Duodenal mucosa (tissue), 2 donors: ENCODE measurements at regions not wholly inside any gene's neighbourhood (a gene's known extent, or its start where the extent isn't known, plus 50 kb on each side); places are given as distances from the start of the nearest gene placed in this dataset.

Source experiments
- H3K27ac ChIP-seq: one replicate; pipeline ENCODE4 v1.7.0; 2013; ENCODE audit warnings: low read depth, low read length
- H3K27me3 ChIP-seq, 2 donors: one replicate each; pipeline ENCODE4 v1.7.0; 2013; ENCODE audit warnings: low read length in 2 of 2, control low read depth in 1 of 2; ENCODE audit not compliant: insufficient read depth in 2 of 2, control insufficient read depth in 1 of 2
- H3K36me3 ChIP-seq, 2 donors: one replicate each; pipeline ENCODE4 v1.7.0; 2013; ENCODE audit warnings: low read length in 2 of 2, control low read depth in 1 of 2; ENCODE audit not compliant: insufficient read depth in 2 of 2, control insufficient read depth in 1 of 2
- H3K4me1 ChIP-seq, 2 donors: one replicate each; pipeline ENCODE4 v1.7.0; 2013; ENCODE audit warnings: low read length in 2 of 2, control low read depth in 1 of 2; ENCODE audit not compliant: insufficient read depth in 2 of 2, control insufficient read depth in 1 of 2
- H3K4me3 ChIP-seq, 2 donors: one replicate each; pipeline ENCODE4 v1.7.0; 2013; ENCODE audit warnings: low read length in 2 of 2, low read depth in 1 of 2
- H3K9ac ChIP-seq, 2 donors: one replicate each; pipeline ENCODE4 v1.7.0; 2013; ENCODE audit warnings: low read length in 2 of 2, low read depth in 1 of 2
- H3K9me3 ChIP-seq, 2 donors: one replicate each; pipeline ENCODE4 v1.7.0; 2013; ENCODE audit warnings: low read length in 2 of 2, control low read depth in 1 of 2; ENCODE audit not compliant: control insufficient read depth in 1 of 2

DNA sequence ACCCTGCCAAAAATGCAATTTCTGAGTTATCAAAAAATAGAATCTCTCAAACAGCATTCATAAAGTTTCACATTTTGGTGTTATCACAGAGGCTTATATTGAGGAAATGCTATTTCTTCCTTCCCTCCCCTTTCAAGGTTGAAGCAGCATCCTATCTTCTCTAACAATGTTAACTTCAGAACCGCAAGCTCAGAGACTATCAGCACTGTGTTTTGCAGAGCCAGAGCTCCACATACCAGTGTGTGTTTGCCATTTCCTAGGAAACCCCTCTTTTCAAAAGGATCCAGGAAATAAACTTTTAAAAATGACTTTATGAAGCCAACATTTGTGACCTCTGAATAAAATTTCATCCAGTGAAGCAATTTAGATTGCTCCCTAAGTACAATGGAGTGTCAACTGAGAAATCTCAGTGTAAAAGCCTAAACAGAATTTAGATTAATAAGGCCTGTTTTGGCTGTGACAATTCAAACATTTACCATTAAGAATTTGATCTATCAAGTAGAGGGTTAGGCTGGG lies 332.6 kb downstream of the NOVA1 start:
- Histone ChIP-seq H3K4me1 (no peaks in the 10 kb centered on the region), H3K27ac (no peak overlapping the region)

DNA sequence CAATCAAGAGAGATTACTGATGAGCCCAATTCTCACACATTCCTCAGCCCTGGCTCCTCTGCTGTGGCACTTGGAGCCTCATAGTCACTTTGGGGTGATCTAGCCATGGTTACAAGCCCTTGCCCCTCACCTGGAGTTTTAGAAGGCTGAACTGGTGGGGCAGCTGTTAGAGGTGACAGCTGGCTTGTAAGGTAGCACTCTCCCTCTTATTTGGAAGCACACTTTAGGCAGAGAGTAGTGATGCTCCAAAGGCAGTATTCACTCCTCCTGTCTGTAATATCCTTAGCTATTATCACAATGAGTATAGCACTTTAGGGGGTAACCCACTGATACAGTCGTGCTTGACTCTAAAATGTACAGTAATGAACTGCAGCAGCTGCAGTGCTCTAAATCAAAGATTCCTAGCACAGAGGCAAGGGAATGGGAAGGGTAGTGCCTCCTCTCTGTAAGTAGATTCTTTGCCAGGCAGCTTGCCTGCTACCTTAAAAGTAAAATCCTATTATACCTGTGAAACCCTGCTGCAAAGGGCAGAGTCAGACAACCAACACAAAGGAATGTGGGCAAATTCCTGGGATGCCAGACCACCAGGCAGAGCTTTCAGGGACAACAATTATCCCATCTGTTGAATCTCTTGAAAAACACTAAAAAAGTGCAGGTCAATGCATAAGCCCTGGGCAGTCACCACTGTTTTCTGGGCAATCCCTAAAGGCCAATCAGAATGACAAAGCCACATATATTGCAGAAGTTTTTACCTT lies 336.3 kb downstream of the NOVA1 start:
- no peak overlapping the region for H3K27ac ChIP-seq
- no peaks in the 10 kb centered on the region for H3K27me3 ChIP-seq
- no peak overlapping the region for H3K9ac ChIP-seq
- no peaks in the 10 kb centered on the region for H3K36me3 ChIP-seq
- no peaks in the 10 kb centered on the region for H3K9me3 ChIP-seq
- H3K4me1 ChIP-seq: no peaks in the 10 kb centered on the region
- H3K4me3 ChIP-seq: no peak overlapping the region

More for the DNA sequence above, 332.6 kb downstream of the NOVA1 start:
- Histone ChIP-seq H3K9ac (no peak overlapping the region), H3K9me3 (no peaks in the 10 kb centered on the region), H3K4me3 (no peak overlapping the region), H3K36me3 (no peaks in the 10 kb centered on the region), H3K27me3 (no peaks in the 10 kb centered on the region)

DNA sequence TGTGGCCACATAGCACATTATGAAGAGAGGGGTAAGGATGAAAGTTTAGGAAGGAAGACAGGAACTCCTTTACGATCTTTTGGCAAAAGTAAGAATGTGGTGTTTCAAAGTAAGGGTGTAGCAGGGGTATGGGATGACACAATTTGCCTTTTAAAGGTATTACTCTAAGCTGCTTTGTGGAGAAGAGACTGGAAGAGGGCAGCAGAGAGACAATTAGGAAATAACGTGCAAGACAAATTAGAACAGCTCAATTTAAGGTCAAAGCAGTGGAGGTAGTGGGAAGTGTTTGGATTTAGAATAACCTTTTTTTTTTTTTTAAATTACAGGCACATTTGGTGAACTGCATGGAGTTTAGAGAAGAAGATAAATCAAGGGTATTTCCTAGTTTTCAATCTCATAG lies 342.6 kb downstream of the NOVA1 start:
- H3K36me3 ChIP-seq: no peaks in the 10 kb centered on the region
- no peaks in the 10 kb centered on the region for H3K27me3 ChIP-seq
- no peaks in the 10 kb centered on the region for H3K9me3 ChIP-seq
- no peaks in the 10 kb centered on the region for H3K4me1 ChIP-seq
- no peak overlapping the region for H3K9ac ChIP-seq
- H3K4me3 ChIP-seq: no peak overlapping the region
- no peak overlapping the region for H3K27ac ChIP-seq

DNA sequence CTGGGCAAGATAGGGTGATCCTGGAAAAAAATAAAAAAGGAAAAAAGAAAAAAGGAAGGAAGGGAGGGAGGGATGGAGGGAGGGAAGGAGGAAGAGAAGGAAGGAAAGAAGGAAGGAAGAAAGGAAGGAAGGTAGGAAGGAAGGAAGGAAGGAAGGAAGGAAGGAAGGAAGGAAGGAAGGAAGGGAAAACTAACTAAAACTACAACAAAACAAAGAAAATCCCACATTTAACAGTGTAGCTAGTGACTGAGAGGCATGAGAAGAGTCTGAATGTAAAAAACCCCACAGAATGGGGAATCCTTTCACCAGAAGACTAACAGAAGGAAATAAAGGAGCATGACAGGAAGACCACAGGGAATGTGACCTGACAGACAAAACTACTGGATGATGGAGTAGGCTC lies 345.7 kb downstream of the NOVA1 start:
- Histone ChIP-seq H3K4me3 (no peak overlapping the region), H3K27me3 (no peaks in the 10 kb centered on the region), H3K9ac (no peak overlapping the region), H3K9me3 (no peaks in the 10 kb centered on the region), H3K36me3 (no peaks in the 10 kb centered on the region), H3K27ac (no peak overlapping the region), H3K4me1 (no peaks in the 10 kb centered on the region)

DNA sequence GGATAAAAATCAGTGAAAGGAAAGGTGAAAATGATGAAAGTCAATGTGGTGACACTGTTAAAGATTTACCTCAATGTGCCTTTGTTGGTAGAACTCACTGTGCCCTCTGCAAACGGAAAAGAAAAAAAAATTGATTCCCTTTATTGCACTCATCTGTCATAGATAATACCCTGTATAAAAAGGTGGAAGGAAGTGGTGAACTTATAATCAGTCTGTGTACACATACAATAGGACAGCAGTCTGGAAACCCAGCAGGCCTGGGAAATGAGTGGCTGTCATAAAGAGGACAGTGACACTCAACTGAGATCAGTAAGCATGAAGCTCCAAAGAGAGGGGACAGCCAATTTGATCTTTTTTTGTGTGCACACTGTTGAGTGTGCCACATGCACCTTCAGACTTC lies 364.7 kb downstream of the NOVA1 start:
- no peaks in the 10 kb centered on the region for H3K36me3 ChIP-seq
- H3K9ac ChIP-seq: no peak overlapping the region
- H3K4me3 ChIP-seq: no peak overlapping the region
- H3K27ac ChIP-seq: no peak overlapping the region
- no peaks in the 10 kb centered on the region for H3K9me3 ChIP-seq
- no peaks in the 10 kb centered on the region for H3K4me1 ChIP-seq
- H3K27me3 ChIP-seq: no peaks in the 10 kb centered on the region

DNA sequence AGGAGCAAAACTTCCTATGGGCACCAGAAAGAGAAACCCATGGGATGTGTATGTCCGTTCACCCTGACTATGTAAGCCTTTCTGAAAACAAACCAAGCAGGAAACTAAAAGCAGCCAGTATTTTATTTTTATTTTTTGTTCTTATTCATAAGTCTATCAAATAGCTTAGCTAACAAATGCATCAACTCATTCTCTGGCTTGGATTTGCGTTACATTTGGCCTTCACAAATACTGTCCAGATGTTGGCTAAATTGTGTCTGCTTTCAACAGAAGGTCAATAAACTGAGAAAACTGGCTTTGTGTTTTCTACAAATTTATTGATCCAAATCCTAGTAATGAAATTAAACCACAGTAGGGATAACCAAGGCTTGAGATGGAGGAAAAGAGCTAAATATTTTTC lies 379.0 kb downstream of the NOVA1 start:
- Histone ChIP-seq H3K4me1 (no peaks in the 10 kb centered on the region), H3K4me3 (no peak overlapping the region), H3K27ac (no peak overlapping the region)

DNA sequence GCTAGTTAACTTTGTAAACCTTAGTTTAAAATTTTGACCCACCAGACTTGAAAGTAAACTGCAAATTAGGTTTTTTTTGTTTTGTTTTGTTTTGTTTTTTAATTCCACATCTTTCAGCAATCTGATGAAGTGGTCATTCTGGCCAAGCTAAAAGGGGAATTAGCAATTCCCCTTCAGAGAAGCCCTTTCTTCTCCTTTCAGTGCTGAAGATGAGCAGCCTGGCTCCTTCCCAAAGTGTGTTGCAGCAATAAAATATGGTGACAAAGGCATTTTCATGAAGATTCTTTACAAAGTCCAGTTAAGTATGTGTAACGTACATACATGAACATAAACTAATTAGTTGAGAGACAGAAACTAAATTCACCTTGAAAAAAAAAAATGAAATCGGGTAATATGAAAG lies 380.1 kb downstream of the NOVA1 start:
- Histone ChIP-seq H3K27me3 (no peaks in the 10 kb centered on the region), H3K4me3 (no peak overlapping the region), H3K27ac (no peak overlapping the region), H3K9me3 (peaks cover 0 to 5% of the 10 kb centered on the region in 2 donors), H3K9ac (no peak overlapping the region), H3K36me3 (no peaks in the 10 kb centered on the region), H3K4me1 (no peaks in the 10 kb centered on the region)

More for the DNA sequence above, 379.0 kb downstream of the NOVA1 start:
- H3K9ac ChIP-seq: no peak overlapping the region
- H3K27me3 ChIP-seq: no peaks in the 10 kb centered on the region
- H3K9me3 ChIP-seq: peaks cover 0 to 5% of the 10 kb centered on the region in 2 donors
- no peaks in the 10 kb centered on the region for H3K36me3 ChIP-seq

DNA sequence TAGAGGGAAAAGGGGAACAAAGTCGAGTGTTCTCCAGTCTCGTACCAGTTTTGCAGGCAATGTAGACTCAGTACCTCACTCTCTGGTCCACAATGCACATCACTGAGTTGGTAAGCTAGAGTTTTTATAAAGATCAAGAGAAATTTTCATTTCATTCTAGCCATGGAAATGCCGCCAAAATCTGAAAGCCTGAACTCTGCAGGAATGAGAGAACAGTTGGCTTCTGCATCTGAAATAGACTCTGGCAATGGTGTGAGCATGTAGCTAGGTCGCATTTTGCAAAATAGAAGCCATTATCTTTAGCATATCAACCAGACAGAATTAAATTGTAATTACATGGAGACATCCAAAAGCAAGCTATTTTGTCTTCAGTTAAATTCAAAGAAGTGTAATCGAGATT lies 381.0 kb downstream of the NOVA1 start:
- no peak overlapping the region for H3K9ac ChIP-seq
- no peaks in the 10 kb centered on the region for H3K36me3 ChIP-seq

DNA sequence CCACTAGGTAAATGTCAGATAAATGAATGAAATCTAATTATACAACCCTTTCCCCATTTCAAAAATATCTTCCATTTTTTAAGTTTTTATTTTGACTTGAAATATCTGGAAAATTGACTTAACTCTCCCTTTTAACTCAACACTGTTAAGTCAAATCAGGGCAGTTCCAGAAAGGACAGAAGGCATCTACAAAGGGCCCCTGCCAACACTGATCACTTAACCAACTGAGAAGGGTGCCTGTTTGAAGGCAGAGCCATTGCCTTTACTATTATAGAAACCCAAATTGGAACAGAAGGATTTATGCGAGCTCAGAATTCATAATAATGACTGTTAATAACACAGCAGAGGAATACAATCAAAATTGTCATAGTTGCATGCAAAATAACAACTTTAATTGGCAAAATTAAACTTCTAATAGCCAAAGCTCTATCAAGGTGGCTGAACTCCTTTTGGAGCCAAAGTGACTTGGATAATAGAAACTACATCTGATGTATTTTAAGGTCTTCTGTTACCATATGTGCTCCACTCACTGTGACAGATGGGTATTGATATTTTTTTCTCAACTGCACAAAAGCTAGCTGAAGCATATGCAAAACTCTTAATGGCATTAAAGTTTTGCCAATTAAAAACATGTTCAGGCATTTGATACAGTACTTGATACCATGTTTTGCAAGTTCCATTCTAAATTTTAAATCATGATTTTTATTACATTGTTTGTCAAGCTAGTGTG lies 383.8 kb downstream of the NOVA1 start:
- Histone ChIP-seq H3K27ac (no peak overlapping the region), H3K27me3 (no peaks in the 10 kb centered on the region), H3K4me3 (no peak overlapping the region), H3K36me3 (no peaks in the 10 kb centered on the region), H3K9ac (no peak overlapping the region), H3K4me1 (no peaks in the 10 kb centered on the region), H3K9me3 (peaks cover 0 to 5% of the 10 kb centered on the region in 2 donors)

More for the DNA sequence above, 381.0 kb downstream of the NOVA1 start:
- Histone ChIP-seq H3K9me3 (peaks cover 0 to 5% of the 10 kb centered on the region in 2 donors), H3K27ac (no peak overlapping the region), H3K27me3 (no peaks in the 10 kb centered on the region), H3K4me3 (no peak overlapping the region), H3K4me1 (no peaks in the 10 kb centered on the region)

DNA sequence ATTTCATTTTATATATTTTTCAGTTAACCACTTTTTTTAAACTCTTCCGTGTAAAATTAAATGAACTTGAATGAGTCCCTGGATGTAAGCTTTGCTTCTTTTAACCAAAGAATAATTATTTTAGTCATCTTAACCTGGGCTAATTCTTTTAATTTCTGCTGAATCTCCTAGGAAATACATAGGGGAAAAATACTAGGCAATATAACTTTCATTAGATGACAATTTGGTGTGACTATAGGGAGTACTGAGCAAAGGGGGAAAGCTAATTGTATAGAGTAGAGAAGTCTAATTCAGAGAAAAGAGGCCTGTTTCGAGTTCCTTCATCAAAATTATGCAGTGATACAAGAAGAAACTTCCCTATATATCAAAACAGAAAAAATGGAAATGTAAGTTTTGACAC lies 388.1 kb downstream of the NOVA1 start:
- Histone ChIP-seq H3K36me3 (no peaks in the 10 kb centered on the region), H3K27ac (no peak overlapping the region), H3K4me3 (no peak overlapping the region), H3K9me3 (peaks cover 0 to 5% of the 10 kb centered on the region in 2 donors), H3K27me3 (peaks cover 0 to 7% of the 10 kb centered on the region in 2 donors), H3K4me1 (no peaks in the 10 kb centered on the region), H3K9ac (no peak overlapping the region)
